Middle frontal gyrus (tissue), 1 donor: ENCODE measurements at regions not wholly inside any gene's neighbourhood (a gene's known extent, or its start where the extent isn't known, plus 50 kb on each side); places are given as distances from the start of the nearest gene placed in this dataset.

ENCODE experiments used
- DNase-seq: peaks from one replicate; pipeline ENCODE4 v3.0.0-alpha.2; 2015; ENCODE audit warnings: low spot score; ENCODE audit errors: extremely low spot score

DNA sequence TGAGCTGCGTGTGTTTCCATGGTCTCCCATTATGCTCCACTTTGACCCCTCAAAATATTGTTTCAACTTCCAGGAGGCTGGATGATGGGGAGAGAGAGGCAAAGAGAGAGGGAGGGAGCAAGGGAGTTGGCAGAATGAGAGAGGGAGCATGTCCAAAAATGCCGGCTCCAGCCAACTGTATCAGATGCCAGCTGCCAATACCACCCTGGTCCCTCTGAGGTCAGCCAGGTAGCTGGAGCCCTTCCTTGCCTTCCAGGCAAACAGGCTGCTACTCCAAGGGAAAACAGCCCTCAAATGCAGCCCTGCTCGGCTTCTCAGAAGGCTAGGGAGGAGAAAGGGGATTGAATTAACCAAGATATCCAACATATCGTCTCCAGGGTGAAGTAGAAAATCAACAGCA lies 440.0 kb downstream of the TSHZ3 start:
- no peak for DNase-seq

DNA sequence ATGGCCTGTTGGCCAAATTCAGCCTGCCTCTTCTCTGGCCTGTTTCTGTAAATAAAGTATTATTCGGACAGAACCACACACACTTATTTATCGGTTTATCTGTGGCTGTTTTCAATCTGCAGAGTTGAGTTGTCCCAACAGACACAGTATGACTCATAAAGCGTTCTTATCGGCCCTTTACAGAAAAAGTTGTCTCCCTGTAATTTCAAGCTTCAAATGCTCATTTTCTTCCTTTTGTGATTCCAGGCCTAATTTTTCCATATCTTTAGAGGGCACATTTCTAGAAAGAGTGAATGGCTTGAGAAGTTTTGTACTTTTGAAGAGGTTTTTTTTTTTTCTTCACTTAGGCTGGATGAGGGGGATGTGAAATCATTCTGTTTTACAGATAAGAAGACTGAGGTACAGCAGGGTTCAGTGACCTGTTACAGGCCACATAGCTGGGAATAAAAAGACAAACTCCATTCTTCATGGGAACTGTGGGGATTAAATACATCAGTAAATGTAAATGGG lies 440.9 kb downstream of the TSHZ3 start:
- no peak for DNase-seq

GRCh38 chr19:30906871-30907270 lies 442.4 kb downstream of the TSHZ3 start:
- no peak for DNase-seq

GRCh38 chr19:30900051-30900450 lies 449.2 kb downstream of the TSHZ3 start:
- DNase-seq: no peak

DNA sequence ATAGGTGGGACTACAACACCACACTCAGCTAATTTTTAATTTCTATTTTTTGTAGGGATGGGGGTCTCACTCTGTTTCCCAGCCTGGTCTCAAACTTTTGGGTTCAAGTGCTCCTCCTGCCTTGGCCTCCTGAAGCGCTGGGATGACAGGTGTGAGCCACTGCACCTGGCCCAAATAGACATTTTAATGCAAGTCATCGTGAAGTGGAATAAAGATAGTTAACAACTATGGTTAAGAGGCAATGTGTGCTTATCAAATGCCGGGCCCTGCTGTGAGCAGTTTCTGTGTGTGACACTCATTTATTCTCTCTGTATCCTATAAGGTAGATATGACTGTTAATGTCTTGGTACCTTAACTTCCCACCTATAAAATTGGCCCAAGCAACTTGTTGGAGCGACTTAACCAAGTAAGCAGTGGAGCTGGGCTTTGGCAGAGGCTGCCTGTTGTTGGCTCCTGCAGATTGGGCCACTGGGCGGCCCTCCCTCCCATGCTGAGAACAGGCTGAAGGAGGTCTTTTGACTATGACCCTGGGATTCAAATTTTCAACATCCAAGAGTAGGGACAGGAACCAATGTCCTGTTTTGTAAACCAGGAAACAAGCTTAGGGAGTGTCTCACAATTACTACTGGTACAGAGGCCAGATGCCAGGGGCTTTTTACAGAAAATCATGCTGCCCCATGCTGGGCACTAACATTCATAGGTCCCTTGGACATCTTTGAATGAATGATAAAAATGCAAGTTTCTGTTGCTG lies 450.7 kb downstream of the TSHZ3 start:
- no peak for DNase-seq

DNA sequence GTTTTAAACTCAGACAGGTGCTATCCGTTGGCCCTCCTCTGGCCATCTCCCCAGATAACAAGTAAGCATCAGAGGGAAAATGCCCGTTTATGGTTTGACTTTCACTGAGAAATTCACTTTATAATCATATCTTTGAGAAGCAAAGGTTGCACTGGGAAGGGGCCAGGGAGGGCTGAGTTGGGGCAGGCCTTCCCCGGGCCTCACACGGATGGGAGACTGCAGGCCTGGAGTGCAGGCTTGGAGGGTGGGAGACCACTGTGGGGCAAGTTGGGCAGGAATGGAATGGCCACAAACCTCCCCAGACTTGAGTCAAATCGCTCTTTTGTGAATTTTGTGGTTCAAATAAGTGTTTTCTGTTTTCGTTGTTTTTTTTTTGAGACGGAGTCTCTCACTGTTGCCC lies 451.7 kb downstream of the TSHZ3 start:
- DNase-seq: no peak

- DNase-seq: no peak
These were observed 452.2 kb downstream of the TSHZ3 start for GRCh38 chr19:30897034-30897433.

DNA sequence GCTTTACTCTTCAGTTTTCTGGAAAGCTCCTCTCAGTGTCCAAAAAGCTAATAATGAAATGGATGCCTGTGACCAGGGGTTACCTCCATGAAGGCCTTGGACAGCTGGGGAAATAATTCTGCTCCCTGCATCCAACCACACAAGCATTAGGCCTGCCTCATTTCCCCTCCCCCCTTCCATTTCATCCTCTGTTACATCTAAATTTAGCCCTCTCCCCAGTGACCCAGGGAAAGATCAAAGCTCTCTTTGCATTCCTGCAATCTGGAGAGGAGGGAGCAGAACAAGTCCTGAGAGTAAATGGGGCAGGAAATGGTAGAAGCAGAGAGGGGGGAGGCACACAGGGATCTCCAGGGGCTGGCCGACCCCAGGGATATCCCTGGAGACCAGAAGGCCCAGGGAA lies 452.7 kb downstream of the TSHZ3 start:
- DNase-seq: no peak

DNA sequence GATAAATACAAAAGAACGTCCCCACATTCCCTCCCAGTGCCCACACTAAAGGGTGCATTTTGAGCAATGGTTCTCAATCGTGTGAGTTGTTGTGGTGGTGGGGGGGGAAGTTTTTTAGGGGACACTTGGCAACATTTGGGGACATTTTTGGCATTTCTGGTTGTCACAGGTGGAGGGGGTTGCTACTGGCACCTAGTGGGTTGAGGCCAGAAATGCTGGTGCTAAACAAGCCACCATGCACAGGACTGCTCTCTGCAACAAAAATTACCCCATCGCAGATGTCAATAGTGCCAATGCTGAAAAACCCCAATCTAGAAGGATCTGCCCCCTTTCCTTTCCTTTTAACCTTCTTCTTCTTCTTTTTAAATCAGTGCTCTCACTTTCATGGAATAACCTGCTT lies 453.3 kb downstream of the TSHZ3 start:
- no peak for DNase-seq

- DNase-seq: no peak
These were observed 458.2 kb downstream of the TSHZ3 start for GRCh38 chr19:30891051-30891450.

GRCh38 chr19:30890033-30890432 lies 459.2 kb downstream of the TSHZ3 start:
- DNase-seq: no peak

- no peak for DNase-seq
These were observed 460.3 kb downstream of the TSHZ3 start for GRCh38 chr19:30888937-30889336.

DNA sequence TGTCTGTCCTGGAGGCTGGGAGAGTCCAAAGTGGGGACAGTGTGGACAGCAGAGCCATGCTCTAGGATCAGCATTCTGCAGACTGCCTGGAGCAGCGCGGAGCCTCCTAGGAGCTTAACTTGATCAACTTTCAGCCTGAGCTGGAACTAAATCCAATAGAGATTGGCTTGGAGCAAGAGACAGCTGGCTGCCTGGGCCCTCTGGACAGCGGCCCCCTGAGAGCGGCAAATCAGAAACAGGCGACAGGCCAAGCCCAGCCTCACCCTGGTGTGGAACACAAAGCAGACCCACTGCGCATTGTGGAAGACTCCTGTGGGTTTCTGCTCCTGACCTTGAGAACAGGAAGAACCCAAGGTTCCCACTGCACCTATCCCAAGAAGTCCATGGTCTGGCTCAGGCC lies 462.2 kb downstream of the TSHZ3 start:
- no peak for DNase-seq

DNA sequence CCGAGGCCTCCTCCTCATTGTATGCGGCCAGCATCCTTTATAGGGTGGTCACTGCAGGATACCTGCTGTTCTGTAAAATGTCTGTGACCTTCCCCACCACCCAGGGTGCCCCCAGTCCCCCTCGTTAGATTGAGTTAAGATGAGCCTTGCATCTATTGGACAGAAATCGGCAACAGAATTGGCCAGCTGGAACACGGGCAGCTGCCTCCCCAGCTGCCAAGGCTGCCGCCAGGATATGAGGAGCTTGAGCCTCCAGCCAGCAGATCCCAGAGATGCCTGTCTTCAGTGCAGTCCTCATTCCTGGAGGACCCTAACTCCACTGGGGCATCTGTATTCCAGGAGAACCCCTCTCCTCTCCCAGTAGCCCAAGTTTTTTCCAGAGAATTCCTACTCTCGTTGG lies 463.0 kb downstream of the TSHZ3 start:
- no peak for DNase-seq

DNA sequence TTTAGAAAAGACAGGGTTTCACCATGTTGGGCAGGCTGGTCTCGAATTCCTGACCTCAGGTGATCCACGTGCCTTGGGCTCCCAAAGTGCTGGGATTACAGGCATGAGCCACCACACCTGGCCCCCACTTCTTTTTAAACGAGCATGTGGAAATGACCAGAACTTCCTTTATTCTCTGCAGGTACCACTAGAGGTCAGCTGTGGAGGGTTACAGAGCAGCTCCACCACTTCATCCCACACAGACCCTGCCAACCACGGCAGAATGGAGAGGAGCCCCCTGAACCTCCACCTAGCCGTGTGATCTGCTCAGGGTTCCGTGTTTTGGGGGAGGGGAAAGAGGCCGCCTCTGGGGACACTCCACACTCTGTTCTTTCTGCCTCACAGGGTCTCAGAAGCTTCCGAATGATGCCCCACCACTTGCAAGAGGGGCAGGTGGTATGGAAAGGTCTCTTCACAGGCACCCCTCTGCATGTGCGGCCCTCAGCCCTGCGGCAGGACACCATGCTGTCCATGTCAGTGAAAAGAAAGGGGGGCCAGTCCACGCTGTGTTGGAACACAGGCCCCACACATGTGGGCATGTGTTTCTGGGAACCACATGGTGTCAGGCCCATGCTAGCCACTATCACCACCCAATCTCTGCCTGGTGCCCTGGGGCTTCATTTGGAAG lies 465.0 kb downstream of the TSHZ3 start:
- no peak for DNase-seq

DNA sequence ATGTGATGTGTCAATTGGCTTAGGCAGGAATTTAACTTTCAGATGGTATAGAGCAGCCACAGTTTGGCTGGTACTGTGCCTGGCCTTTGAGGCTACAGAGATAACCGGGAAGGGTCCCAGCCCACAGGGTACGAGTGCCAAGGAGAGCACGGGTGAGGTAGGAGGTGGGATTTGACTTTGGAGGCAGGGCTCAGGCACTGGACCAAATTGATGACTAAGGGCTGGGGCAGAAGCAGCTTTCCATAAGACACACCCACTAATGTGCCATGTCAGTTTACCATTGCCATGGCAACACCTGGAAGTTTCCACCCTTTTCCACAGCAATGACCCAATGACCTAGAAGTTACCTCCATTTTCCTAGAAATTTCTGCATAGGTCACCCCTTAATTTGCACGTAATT lies 466.2 kb downstream of the TSHZ3 start:
- DNase-seq: no peak

DNA sequence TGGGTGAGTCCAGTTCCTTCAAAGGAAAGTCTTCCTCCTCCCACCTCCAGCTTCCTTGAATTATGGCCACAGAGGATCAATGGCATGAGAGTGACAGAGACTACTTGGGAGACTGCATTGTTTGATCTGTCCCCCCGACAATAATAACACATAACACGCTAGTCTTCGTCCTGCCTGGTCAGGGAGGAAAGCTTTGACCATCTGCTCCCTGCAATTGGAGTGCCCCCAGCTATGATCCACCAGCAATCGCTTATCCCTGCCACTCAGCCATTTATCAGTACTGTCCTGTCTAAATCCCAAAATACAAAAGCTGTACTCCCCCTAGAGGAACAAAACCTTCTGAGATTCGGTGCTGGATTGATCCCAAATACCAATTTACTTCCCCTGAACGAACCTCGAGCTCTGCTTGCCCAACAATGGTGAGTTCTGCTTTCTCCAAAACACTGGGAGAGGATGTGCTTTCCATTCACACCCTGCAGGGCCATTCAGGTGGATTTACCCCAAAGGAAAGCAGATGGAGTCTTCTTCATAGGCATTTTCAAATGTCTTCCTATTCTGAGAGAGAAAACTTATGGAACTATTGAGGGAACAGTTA lies 466.7 kb downstream of the TSHZ3 start:
- no peak for DNase-seq

- no peak for DNase-seq
These were observed 467.3 kb downstream of the TSHZ3 start for GRCh38 chr19:30881930-30882329.

- no peak for DNase-seq
These were observed 468.0 kb downstream of the TSHZ3 start for GRCh38 chr19:30881281-30881680.

GRCh38 chr19:30880551-30880950 lies 468.7 kb downstream of the TSHZ3 start:
- no peak for DNase-seq

GRCh38 chr19:30880151-30880550 lies 469.1 kb downstream of the TSHZ3 start:
- no peak for DNase-seq

- no peak for DNase-seq
These were observed 469.5 kb downstream of the TSHZ3 start for GRCh38 chr19:30879736-30880135.

- DNase-seq: no peak
These were observed 470.0 kb downstream of the TSHZ3 start for GRCh38 chr19:30879225-30879624.
